Bronchial epithelial cell (primary cell): ENCODE measurements at regions not wholly inside any gene's neighbourhood (a gene's known extent, or its start where the extent isn't known, plus 50 kb on each side); places are given as distances from the start of the nearest gene placed in this dataset.

Experiments
- DNase-seq: peaks from one replicate; pipeline ENCODE4 v3.0.0-alpha.2; 2010; ENCODE audit warnings: low read depth
- FAIRE-seq: peaks from 2 replicates; lab custom pipeline; 2011; peaks lifted over from hg19 to GRCh38; lab: Jason Lieb, UNC
- H3K27me3 ChIP-seq: 2 replicates; pipeline ENCODE4 v1.5.1; 2011; ENCODE audit warnings: low read length; ENCODE audit not compliant: control insufficient read depth, insufficient read depth
- H3K36me3 ChIP-seq: 2 replicates; pipeline ENCODE4 v1.5.1; 2011; ENCODE audit warnings: low read length; ENCODE audit not compliant: control insufficient read depth, insufficient read depth
- H3K4me3 ChIP-seq: 2 replicates; pipeline ENCODE4 v1.5.1; 2011; ENCODE audit warnings: mild to moderate bottlenecking, low read depth, low read length, control low read depth
- TF ChIP-seq, protein P1 (sequence below): IDR thresholded peaks from 2 replicates; pipeline ENCODE4 v1.5.1; 2011; ENCODE audit warnings: mild to moderate bottlenecking, moderate library complexity, low read length, control low read depth, inconsistent platforms; ENCODE audit not compliant: insufficient read depth, severe bottlenecking

DNA sequence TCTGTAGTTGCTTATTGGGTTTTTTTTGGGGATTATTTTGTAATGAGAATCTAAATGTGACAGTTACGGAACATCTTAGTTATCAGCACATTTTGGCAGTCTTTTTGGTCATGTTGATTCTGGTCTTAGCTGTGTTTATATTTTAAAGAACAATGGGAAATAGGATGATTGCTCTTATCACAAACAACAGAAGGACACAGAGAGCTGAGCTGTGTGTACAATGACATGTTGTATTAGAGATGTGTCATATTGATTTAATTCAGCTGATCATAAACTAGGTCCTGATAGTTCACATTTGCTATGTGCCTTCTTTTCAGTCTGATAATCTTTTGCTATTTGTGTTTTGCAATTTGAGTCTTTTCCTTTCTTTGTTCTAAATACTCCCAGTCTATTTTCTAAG is 781.7 kb downstream of the TRHDE start:
- no peak for FAIRE-seq
- TF ChIP-seq, protein P1, sequence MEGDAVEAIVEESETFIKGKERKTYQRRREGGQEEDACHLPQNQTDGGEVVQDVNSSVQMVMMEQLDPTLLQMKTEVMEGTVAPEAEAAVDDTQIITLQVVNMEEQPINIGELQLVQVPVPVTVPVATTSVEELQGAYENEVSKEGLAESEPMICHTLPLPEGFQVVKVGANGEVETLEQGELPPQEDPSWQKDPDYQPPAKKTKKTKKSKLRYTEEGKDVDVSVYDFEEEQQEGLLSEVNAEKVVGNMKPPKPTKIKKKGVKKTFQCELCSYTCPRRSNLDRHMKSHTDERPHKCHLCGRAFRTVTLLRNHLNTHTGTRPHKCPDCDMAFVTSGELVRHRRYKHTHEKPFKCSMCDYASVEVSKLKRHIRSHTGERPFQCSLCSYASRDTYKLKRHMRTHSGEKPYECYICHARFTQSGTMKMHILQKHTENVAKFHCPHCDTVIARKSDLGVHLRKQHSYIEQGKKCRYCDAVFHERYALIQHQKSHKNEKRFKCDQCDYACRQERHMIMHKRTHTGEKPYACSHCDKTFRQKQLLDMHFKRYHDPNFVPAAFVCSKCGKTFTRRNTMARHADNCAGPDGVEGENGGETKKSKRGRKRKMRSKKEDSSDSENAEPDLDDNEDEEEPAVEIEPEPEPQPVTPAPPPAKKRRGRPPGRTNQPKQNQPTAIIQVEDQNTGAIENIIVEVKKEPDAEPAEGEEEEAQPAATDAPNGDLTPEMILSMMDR = no peak
- Histone ChIP-seq H3K36me3 (no peaks in the 10 kb centered on the region), H3K27me3 (no peaks in the 10 kb centered on the region), H3K4me3 (no peak overlapping the region)
- no peak for DNase-seq

GRCh38 chr12:73057428-73057827 is 785.3 kb downstream of the TRHDE start:
- TF ChIP-seq, protein P1 = no peak
- Histone ChIP-seq H3K27me3 (no peaks in the 10 kb centered on the region), H3K4me3 (no peak overlapping the region), H3K36me3 (no peaks in the 10 kb centered on the region)
- FAIRE-seq (no peak), DNase-seq (no peak)

DNA sequence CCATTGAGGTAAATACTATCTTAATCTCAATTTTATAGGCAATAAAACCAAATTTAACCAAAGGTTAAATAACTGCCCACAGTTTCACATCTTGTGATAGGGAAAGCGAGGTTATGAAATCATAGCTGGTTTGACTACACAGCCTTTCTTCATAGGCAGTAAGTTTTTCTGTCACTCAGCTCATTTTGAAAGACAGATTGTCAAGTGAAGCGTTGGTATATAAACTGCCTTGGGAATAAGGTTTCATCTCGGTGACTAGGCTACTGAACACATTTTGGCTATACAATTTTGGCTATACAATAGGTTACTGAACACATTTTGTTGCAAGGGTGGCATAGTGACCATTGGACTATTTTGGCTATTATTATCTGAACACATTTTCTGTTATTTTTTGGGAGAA is 793.7 kb downstream of the TRHDE start:
- no peak for FAIRE-seq
- no peak for DNase-seq
- Histone ChIP-seq H3K27me3 (no peaks in the 10 kb centered on the region), H3K4me3 (no peak overlapping the region), H3K36me3 (no peaks in the 10 kb centered on the region)
- TF ChIP-seq, protein P1 = no peak

DNA sequence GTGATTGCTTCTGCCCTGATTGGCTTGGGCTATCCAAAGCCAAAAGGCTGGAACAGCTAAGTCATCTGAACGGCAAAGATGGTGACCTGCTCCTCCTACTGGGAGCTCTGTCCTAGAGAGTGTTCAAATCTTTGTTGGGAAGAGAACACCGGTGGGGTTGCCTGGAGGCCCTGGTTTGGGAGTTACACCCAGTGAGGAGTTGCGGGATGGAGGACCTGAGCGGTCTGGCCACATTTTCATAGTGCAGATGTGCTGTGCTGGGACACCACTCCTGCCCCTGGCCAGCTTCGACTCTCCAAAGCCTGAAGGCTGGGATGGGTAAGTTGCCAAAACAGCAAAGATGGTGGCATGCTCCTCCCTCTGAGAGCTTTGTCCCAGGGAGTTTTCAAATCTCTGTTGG is 795.4 kb downstream of the TRHDE start:
- H3K4me3 ChIP-seq = no peak overlapping the region
- TF ChIP-seq, protein P1 = no peak
- no peaks in the 10 kb centered on the region for H3K27me3 ChIP-seq
- H3K36me3 ChIP-seq = no peaks in the 10 kb centered on the region
- DNase-seq = no peak
- no peak for FAIRE-seq

DNA sequence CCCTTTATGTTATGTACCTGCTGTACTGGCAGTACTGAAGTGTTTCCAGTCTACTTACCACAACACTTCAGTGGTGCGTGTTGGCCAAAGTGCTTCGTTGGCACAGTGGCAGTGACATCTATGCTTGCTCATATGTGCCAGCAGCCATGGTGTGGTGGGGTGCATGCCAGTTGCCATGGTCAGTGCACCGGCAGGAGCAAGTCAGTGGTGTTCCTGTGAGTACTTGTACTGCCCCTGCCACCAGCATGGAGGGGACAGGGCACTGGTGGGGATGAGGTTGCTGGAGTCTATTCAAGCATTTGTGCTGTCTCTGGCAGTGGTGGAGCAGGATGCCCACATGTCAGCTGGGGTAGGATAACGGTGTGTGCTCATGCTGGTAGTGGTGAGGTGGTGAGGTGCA is 800.0 kb downstream of the TRHDE start:
- FAIRE-seq (peak; percentile 93), DNase-seq (no peak)
- Histone ChIP-seq H3K27me3 (no peaks in the 10 kb centered on the region), H3K36me3 (no peaks in the 10 kb centered on the region), H3K4me3 (no peak overlapping the region)
- TF ChIP-seq, protein P1 = no peak

- TF ChIP-seq, protein P1 = no peak
These were observed 804.6 kb downstream of the TRHDE start for GRCh38 chr12:73076760-73077159.

More at GRCh38 chr12:73076760-73077159, 804.6 kb downstream of the TRHDE start:
- no peaks in the 10 kb centered on the region for H3K27me3 ChIP-seq
- DNase-seq (no peak), FAIRE-seq (no peak)
- no peak overlapping the region for H3K4me3 ChIP-seq
- H3K36me3 ChIP-seq = no peaks in the 10 kb centered on the region
